ENCODE measurements at regions not wholly inside any gene's neighbourhood (a gene's known extent, or its start where the extent isn't known, plus 50 kb on each side); places are given as distances from the start of the nearest gene placed in this dataset.

GRCh38 chr3:105051111-105051510 is 315.6 kb upstream of the ALCAM start:
- Mint-ChIP-seq H3K36me3 (ENCODE audit: low read depth) (no peaks in the 10 kb centered on the region), H3K4me1 (no peaks in the 10 kb centered on the region), H3K27ac (no peak overlapping the region), H3K9me3 (no peaks in the 10 kb centered on the region), H3K4me3 (no peak overlapping the region), H3K27me3 (no peaks in the 10 kb centered on the region)
- CTCF ChIA-PET = no interaction called here
- DNase-seq = no peak
- POLR2A ChIA-PET = no interaction called here

GRCh38 chr3:105051972-105052371 is 314.7 kb upstream of the ALCAM start:
- H3K4me1 Mint-ChIP-seq = no peaks in the 10 kb centered on the region
- no peaks in the 10 kb centered on the region for H3K36me3 Mint-ChIP-seq (ENCODE audit: low read depth)
- no peak overlapping the region for H3K4me3 Mint-ChIP-seq
- DNase-seq = no peak
- H3K27me3 Mint-ChIP-seq = no peaks in the 10 kb centered on the region
- H3K27ac Mint-ChIP-seq = no peak overlapping the region
- H3K9me3 Mint-ChIP-seq = no peaks in the 10 kb centered on the region
- ChIA-PET CTCF (no interaction called here), POLR2A (no interaction called here)

DNA sequence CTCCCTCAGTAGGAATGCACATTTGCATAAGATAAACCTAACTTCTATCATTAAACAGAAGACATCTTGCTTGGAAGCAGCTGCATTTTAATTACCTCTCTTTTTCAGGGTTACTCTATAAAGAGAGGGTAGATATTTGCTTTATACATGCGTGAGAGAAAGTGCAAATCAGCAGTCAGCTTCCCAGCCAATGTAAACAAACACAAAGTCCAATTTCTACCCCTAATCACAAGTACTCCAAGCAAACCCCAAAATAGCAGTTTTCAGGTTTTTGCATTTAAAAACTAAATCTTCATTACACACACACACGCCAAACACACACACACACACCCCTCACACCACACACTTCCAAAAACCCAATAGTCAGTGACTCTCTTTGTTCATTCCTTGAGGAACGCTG is 303.9 kb upstream of the ALCAM start:
- Mint-ChIP-seq H3K9me3 (no peaks in the 10 kb centered on the region), H3K4me3 (no peak overlapping the region), H3K4me1 (no peaks in the 10 kb centered on the region), H3K27me3 (no peaks in the 10 kb centered on the region), H3K36me3 (ENCODE audit: low read depth) (no peaks in the 10 kb centered on the region), H3K27ac (no peak overlapping the region)
- no peak for DNase-seq
- ChIA-PET CTCF (no interaction called here), POLR2A (no interaction called here)

- no peaks in the 10 kb centered on the region for H3K4me1 Mint-ChIP-seq
- H3K9me3 Mint-ChIP-seq = no peaks in the 10 kb centered on the region
- DNase-seq = no peak
- ChIA-PET POLR2A (no interaction called here), CTCF (no interaction called here)
- no peaks in the 10 kb centered on the region for H3K36me3 Mint-ChIP-seq (ENCODE audit: low read depth)
- no peak overlapping the region for H3K4me3 Mint-ChIP-seq
- no peaks in the 10 kb centered on the region for H3K27me3 Mint-ChIP-seq
- no peak overlapping the region for H3K27ac Mint-ChIP-seq
Measured at GRCh38 chr3:105065895-105066839, 300.5 kb upstream of the ALCAM start.

DNA sequence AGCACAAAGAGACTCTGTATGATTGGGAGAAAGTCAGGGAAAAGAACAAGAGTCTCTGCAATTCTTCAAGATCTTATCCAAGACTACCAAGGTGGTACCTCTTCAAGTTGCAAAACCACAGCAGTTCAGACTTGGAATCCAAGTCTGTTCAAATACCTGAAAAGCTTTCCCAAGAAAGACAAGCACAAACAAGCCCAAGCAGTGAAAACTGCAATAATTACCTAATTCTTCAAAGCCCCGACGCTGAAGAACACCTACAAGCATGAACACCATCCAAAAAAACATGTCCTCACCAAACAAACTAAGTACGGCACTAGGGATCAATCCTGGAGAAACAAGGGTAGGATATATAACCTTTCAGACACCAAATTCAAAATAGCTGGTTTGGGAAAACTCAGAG is 299.3 kb upstream of the ALCAM start:
- no peaks in the 10 kb centered on the region for H3K4me1 Mint-ChIP-seq
- H3K36me3 Mint-ChIP-seq (ENCODE audit: low read depth) = no peaks in the 10 kb centered on the region
- CTCF ChIA-PET = no interaction called here
- H3K27ac Mint-ChIP-seq = no peak overlapping the region
- no peaks in the 10 kb centered on the region for H3K9me3 Mint-ChIP-seq
- no peak overlapping the region for H3K4me3 Mint-ChIP-seq
- DNase-seq = no peak
- H3K27me3 Mint-ChIP-seq = no peaks in the 10 kb centered on the region
- POLR2A ChIA-PET = no interaction called here

- Mint-ChIP-seq H3K27me3 (no peaks in the 10 kb centered on the region), H3K4me1 (no peaks in the 10 kb centered on the region), H3K4me3 (no peak overlapping the region), H3K27ac (no peak overlapping the region), H3K36me3 (ENCODE audit: low read depth) (no peaks in the 10 kb centered on the region), H3K9me3 (no peaks in the 10 kb centered on the region)
- POLR2A ChIA-PET = no interaction called here
- CTCF ChIA-PET = no interaction called here
- no peak for DNase-seq
Measured at GRCh38 chr3:105077060-105077822, 289.5 kb upstream of the ALCAM start.

DNA sequence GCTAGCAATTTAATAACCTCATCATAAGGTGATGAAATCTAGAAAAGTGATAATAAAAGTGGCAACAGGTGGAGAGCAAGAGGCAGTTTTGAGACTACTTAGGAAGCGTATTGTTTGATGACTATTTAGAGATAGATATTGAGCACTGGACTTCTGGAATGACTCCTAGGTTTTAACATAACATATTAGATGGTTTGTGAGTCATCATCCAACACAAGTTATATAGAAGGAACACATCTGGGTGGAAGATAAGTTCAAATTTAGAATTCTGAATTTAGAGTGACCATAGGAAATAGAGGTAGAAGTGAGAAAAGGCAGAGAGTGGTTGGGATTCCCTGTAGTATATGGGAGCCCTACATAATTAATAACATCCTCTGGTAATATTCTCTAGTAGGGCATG is 282.8 kb upstream of the ALCAM start:
- H3K27me3 Mint-ChIP-seq = no peaks in the 10 kb centered on the region
- POLR2A ChIA-PET = no interaction called here
- CTCF ChIA-PET = no interaction called here

DNA sequence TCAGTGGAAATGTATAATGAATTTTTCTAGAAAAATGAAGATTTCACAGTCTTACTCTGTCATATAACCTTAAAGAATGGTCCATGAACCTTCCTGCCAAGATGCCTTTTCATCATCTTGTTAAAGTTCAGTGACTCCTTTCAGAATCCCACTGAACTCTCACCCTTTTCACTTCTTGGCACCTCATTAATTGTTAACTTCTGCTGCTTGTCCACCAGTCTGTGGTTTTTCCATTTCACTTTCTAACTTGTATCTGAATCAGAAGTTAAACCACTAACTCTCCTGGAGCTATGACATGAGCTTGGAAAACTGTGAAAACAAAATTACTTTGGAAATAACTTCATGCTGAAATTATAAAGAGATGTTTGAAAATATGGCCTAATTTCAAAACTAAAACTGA is 281.2 kb upstream of the ALCAM start:
- Mint-ChIP-seq H3K36me3 (ENCODE audit: low read depth) (no peaks in the 10 kb centered on the region), H3K27ac (no peak overlapping the region), H3K27me3 (no peaks in the 10 kb centered on the region), H3K4me3 (no peak overlapping the region), H3K9me3 (no peaks in the 10 kb centered on the region), H3K4me1 (no peaks in the 10 kb centered on the region)
- ChIA-PET POLR2A (interaction anchor here (0.6 kb wide), 1 partner anchor 86 kb away, joined by 4 read pairs; no protein-coding TSS in a partner anchor), CTCF (no interaction called here)
- no peak for DNase-seq

More for the DNA sequence above, 282.8 kb upstream of the ALCAM start:
- Mint-ChIP-seq H3K4me3 (no peak overlapping the region), H3K4me1 (no peaks in the 10 kb centered on the region), H3K36me3 (ENCODE audit: low read depth) (no peaks in the 10 kb centered on the region), H3K27ac (no peak overlapping the region), H3K9me3 (no peaks in the 10 kb centered on the region)
- DNase-seq = no peak

DNA sequence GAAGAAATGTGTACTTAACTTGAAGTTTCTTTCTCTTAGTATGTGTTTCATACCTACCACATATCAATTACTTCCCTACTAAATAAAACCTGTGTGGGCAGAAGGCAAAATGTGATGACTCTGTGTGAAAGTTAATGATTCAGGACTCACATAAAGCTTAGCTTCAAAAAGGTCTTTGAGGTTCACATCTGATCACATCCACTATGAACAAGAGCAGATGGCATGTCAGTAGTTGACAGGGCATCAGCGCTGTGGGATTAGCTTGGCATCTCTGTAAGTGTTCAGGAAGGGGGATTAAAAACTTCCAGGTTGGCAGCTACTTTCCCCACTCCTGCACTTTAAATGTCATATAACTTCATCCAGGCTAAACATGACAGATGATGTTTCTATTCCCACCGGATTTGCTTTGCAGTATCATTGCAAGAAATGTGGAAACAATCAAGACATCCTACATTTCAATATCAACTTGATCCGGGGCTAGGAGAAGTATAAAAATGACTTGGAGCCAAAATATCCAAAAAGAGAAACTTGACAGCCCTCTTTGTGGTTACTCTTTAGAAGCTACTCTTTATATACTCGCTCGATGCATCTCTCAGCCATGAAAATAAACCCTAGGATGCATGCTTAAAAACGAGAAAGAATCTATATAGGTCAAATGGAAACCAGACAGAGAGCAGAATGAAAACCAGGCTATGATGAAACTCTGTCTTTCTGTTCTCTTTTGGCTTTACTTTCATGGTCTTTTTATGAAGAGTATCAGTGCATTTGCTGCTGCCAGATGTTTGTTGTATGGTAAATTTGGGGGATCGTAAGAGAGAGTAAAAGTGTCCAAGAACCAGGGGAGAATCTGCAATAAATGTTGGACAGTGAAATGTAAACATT is 273.1 kb upstream of the ALCAM start:
- H3K27me3 Mint-ChIP-seq = no peaks in the 10 kb centered on the region
- H3K36me3 Mint-ChIP-seq (ENCODE audit: low read depth) = no peaks in the 10 kb centered on the region
- POLR2A ChIA-PET = no interaction called here
- no peak overlapping the region for H3K4me3 Mint-ChIP-seq
- CTCF ChIA-PET = no interaction called here
- H3K27ac Mint-ChIP-seq = no peak overlapping the region
- H3K4me1 Mint-ChIP-seq = no peaks in the 10 kb centered on the region
- no peaks in the 10 kb centered on the region for H3K9me3 Mint-ChIP-seq
- DNase-seq = no peak

DNA sequence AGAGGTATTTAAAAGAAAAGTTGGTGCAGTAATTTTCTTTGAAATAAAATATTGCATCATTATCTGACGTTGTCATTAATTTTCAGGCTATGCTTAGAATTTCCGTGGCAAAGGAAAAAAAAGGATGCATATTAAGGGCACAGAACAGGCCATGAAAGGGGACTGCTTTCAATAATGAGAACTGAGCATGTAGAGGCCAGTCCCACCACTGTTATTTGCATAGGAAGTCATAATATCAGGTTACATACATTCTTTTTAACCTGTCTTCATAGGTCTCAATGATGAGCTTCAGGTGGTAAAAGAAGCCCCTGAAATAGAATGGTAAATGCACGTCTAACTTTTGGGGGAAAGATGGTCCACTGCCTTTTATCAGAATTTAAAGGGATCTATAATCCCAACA is 272.1 kb upstream of the ALCAM start:
- Mint-ChIP-seq H3K4me1 (no peaks in the 10 kb centered on the region), H3K36me3 (ENCODE audit: low read depth) (no peaks in the 10 kb centered on the region), H3K27ac (no peak overlapping the region), H3K9me3 (no peaks in the 10 kb centered on the region), H3K27me3 (no peaks in the 10 kb centered on the region), H3K4me3 (no peak overlapping the region)
- ChIA-PET CTCF (no interaction called here), POLR2A (no interaction called here)
- no peak for DNase-seq

DNA sequence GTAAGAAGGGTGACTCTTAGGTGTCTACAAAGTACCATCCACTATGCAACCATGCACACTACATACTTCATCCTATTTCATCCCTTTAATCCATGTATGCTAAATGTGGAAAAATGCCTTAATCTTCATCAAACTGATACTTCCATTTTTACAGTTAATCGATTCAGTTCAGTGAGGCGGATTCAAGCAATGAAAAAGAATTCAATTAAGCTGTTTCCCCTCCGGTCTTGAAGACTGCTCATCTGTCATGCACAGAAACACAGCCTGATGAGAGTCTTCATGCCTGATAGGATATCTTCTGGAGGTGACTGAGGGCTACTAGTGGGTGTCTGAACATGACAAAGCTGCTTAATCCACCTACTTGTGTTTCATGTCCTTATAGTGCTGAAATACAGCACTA is 270.6 kb upstream of the ALCAM start:
- Mint-ChIP-seq H3K27me3 (no peaks in the 10 kb centered on the region), H3K4me3 (no peak overlapping the region), H3K9me3 (no peaks in the 10 kb centered on the region), H3K36me3 (ENCODE audit: low read depth) (no peaks in the 10 kb centered on the region), H3K4me1 (no peaks in the 10 kb centered on the region), H3K27ac (no peak overlapping the region)
- DNase-seq = no peak
- POLR2A ChIA-PET = no interaction called here
- CTCF ChIA-PET = no interaction called here

DNA sequence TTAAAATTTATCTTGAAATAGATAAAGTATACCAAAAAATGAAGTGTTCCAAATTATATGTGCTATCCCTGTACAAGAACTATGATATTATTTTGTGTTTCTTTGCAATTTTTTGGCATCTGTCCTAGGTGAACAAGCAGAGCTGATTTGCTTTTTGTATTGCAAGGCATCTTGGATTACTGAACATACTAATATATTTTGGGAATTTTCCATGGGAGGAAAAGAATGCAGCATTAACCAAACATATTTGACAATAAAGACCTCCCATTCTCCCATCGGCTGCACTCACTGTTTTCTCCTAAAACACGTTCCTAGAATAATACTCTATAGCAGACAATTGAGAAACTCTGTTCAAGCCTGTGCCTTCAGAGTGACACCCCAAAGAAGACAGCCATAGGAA is 265.1 kb upstream of the ALCAM start:
- Mint-ChIP-seq H3K27ac (no peak overlapping the region), H3K9me3 (no peaks in the 10 kb centered on the region), H3K4me1 (no peaks in the 10 kb centered on the region), H3K27me3 (no peaks in the 10 kb centered on the region), H3K36me3 (ENCODE audit: low read depth) (no peaks in the 10 kb centered on the region), H3K4me3 (no peak overlapping the region)
- ChIA-PET POLR2A (no interaction called here), CTCF (no interaction called here)
- no peak for DNase-seq

- no peaks in the 10 kb centered on the region for H3K36me3 Mint-ChIP-seq (ENCODE audit: low read depth)
- H3K27ac Mint-ChIP-seq = no peak overlapping the region
- CTCF ChIA-PET = no interaction called here
- no peaks in the 10 kb centered on the region for H3K4me1 Mint-ChIP-seq
- no peaks in the 10 kb centered on the region for H3K9me3 Mint-ChIP-seq
- no peak overlapping the region for H3K4me3 Mint-ChIP-seq
- no peak for DNase-seq
- POLR2A ChIA-PET = no interaction called here
- H3K27me3 Mint-ChIP-seq = no peaks in the 10 kb centered on the region
Measured at GRCh38 chr3:105103139-105103538, 263.6 kb upstream of the ALCAM start.

Data from activated CD4-positive, alpha-beta T cell treated with anti-CD3 and anti-CD28 coated beads, Interleukin-2, amount 10 ng/mL, durations not matched to agents 7 days and 5 days (primary cell).